ENCODE measurements at regions not wholly inside any gene's neighbourhood (a gene's known extent, or its start where the extent isn't known, plus 50 kb on each side); places are given as distances from the start of the nearest gene placed in this dataset.
A peak's percentile ranks its signal among the peaks of the same experiment; 100 is the strongest.

DNA sequence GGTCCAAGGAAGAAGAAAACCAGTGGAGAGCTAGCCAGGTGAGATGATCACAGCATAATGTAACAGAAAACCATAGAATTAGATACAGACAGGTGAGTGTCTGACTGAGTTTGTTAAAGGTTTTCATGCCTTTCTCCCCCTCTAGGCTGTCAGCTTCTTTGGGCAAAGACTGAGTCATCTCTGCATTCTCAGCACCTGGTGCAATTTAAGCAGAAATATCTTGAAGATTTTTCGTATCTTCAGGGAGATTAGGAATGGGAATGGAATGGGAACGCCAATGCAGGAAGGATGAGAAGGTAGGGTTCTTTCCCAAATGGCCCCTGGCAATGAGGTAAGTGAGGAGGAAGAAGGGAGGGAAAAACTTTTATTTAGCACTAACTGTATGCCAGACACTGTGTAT, 122.0 kb upstream of the SLC7A14 start:
- H3K27me3 ChIP-seq = no peaks in the 10 kb centered on the region
- no peak overlapping the region for H3K27ac ChIP-seq
- intact Hi-C loops (cut with DNase I; ENCODE audit: low total_unique reads) = no loop called here
- H3K4me1 ChIP-seq = no peaks in the 10 kb centered on the region
- H3K4me3 ChIP-seq = no peak overlapping the region
- peaks cover 14 to 16% of the 10 kb centered on the region in 2 donors for H3K9me3 ChIP-seq
- no peaks in the 10 kb centered on the region for H3K36me3 ChIP-seq
- no peak for DNase-seq (ENCODE audit: low spot score in 2 of 2)
- TF ChIP-seq POLR2AphosphoS5 (IDR thresholded peaks at IDR 0.05) = no peak
- TF ChIP-seq POLR2A (IDR thresholded peaks at IDR 0.05) = no peak
- TF ChIP-seq, protein P1, sequence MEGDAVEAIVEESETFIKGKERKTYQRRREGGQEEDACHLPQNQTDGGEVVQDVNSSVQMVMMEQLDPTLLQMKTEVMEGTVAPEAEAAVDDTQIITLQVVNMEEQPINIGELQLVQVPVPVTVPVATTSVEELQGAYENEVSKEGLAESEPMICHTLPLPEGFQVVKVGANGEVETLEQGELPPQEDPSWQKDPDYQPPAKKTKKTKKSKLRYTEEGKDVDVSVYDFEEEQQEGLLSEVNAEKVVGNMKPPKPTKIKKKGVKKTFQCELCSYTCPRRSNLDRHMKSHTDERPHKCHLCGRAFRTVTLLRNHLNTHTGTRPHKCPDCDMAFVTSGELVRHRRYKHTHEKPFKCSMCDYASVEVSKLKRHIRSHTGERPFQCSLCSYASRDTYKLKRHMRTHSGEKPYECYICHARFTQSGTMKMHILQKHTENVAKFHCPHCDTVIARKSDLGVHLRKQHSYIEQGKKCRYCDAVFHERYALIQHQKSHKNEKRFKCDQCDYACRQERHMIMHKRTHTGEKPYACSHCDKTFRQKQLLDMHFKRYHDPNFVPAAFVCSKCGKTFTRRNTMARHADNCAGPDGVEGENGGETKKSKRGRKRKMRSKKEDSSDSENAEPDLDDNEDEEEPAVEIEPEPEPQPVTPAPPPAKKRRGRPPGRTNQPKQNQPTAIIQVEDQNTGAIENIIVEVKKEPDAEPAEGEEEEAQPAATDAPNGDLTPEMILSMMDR (IDR thresholded peaks at IDR 0.05) = no peak

GRCh38 chr3:170705131-170705530, 119.3 kb upstream of the SLC7A14 start:
- Histone ChIP-seq H3K4me3 (no peak overlapping the region), H3K36me3 (no peaks in the 10 kb centered on the region), H3K4me1 (no peaks in the 10 kb centered on the region), H3K27ac (no peak overlapping the region), H3K9me3 (peaks cover 10 to 11% of the 10 kb centered on the region in 2 donors), H3K27me3 (no peaks in the 10 kb centered on the region)
- intact Hi-C loops (cut with DNase I; ENCODE audit: low total_unique reads) = no loop called here
- TF ChIP-seq POLR2AphosphoS5 (IDR thresholded peaks at IDR 0.05) (no peak), POLR2A (IDR thresholded peaks at IDR 0.05) (no peak)
- TF ChIP-seq, protein P1 (IDR thresholded peaks at IDR 0.05) = no peak
- no peak for DNase-seq (ENCODE audit: low spot score in 2 of 2)

- Histone ChIP-seq H3K27ac (no peak overlapping the region), H3K27me3 (no peaks in the 10 kb centered on the region), H3K36me3 (no peaks in the 10 kb centered on the region), H3K4me3 (no peak overlapping the region), H3K4me1 (no peaks in the 10 kb centered on the region), H3K9me3 (no peaks in the 10 kb centered on the region)
- no peak for TF ChIP-seq POLR2A (IDR thresholded peaks at IDR 0.05)
- no peak for TF ChIP-seq POLR2AphosphoS5 (IDR thresholded peaks at IDR 0.05)
- TF ChIP-seq, protein P1 (IDR thresholded peaks at IDR 0.05) = no peak
- no peak for DNase-seq (ENCODE audit: low spot score in 2 of 2)
- intact Hi-C loops (cut with DNase I; ENCODE audit: low total_unique reads) = no loop called here
These were observed 117.3 kb upstream of the SLC7A14 start for GRCh38 chr3:170703121-170703588.

DNA sequence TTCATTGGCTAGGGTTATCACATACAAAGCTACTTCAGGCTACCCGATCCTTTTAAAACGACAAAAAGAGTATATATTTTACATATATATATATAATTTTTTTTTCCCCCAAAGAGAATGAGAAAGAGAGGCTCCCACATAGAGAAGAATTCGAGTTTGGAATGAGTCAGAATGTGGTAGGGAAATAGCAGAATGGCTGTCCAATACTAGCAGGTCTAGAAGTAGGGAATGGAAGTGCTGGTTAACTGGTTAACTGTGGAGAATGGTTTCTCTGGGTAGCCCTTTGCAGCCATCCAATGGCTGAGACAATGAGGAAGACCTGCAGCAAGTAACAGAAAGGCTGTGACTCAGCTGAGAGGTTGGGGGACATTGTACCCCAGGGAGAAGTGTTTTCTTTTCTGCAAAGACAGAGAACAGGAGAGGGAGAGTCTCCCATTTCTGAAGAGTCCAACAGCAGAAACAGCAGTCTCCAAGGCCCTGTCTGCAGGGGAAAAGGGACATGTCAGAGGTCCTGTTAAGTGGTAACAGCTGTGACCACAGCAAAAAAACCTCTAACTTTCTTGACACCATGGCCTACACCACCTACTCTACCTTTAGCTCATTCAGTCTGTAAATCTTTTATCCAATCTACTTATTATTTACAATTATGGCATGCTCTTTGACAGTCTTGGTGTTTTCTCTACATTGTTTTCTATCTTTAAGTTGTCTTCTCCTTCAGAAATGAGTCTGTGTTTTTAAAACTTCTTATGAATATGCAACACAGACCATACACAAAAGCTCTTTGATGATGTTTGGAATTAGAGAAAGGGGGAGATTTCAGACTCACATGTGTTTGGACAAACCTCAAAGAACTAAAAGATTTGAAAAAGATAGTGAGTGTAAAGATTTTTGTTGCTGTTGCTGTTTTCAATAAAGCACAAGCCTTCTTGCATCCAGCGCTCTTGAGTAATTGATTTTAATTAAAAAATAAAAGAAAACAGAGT, 116.1 kb upstream of the SLC7A14 start:
- no peak for TF ChIP-seq POLR2A (IDR thresholded peaks at IDR 0.05)
- TF ChIP-seq, protein P1 (IDR thresholded peaks at IDR 0.05) = no peak
- TF ChIP-seq POLR2AphosphoS5 (IDR thresholded peaks at IDR 0.05) = no peak
- intact Hi-C loops (cut with DNase I; ENCODE audit: low total_unique reads) = no loop called here
- no peak for DNase-seq (ENCODE audit: low spot score in 2 of 2)

DNA sequence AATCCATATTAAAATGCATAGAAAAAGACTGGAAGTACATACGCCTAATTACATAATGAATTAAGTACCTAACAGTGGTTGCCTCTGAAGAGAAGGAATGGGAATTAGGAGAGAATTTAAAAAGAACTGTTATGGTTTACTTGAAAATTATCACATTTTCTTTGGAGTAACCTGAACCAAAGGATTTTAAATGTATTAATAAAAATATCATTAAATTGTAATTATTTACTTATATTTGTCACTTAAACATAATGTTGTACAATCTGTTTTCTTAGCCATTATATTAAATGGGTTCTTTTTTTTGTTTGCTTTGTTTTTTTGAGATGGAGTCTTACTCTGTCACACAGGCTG, 114.2 kb upstream of the SLC7A14 start:
- H3K27ac ChIP-seq = peak overlapping the region in 1 of 2 donors; percentile 64
- TF ChIP-seq POLR2A (IDR thresholded peaks at IDR 0.05) = no peak
- TF ChIP-seq, protein P1 (IDR thresholded peaks at IDR 0.05) = no peak
- TF ChIP-seq POLR2AphosphoS5 (IDR thresholded peaks at IDR 0.05) = no peak
- DNase-seq (ENCODE audit: low spot score in 2 of 2) = no peak
- H3K36me3 ChIP-seq = no peaks in the 10 kb centered on the region
- H3K27me3 ChIP-seq = no peaks in the 10 kb centered on the region
- no peak overlapping the region for H3K4me3 ChIP-seq
- no peaks in the 10 kb centered on the region for H3K4me1 ChIP-seq
- intact Hi-C loops (cut with DNase I; ENCODE audit: low total_unique reads) = no loop called here
- H3K9me3 ChIP-seq = no peaks in the 10 kb centered on the region

More for the DNA sequence above, 116.1 kb upstream of the SLC7A14 start:
- Histone ChIP-seq H3K27me3 (no peaks in the 10 kb centered on the region), H3K4me1 (no peaks in the 10 kb centered on the region), H3K4me3 (no peak overlapping the region), H3K36me3 (no peaks in the 10 kb centered on the region), H3K9me3 (no peaks in the 10 kb centered on the region), H3K27ac (no peak overlapping the region)

Data from breast epithelium (tissue), 4 donors.